ENCODE measurements at regions not wholly inside any gene's neighbourhood (a gene's known extent, or its start where the extent isn't known, plus 50 kb on each side); places are given as distances from the start of the nearest gene placed in this dataset.

- TF ChIP-seq CTCF (conservative IDR thresholded peaks at IDR 0.05; ENCODE audit: low read depth, low read length) (no peak), EZH2phosphoT487 (IDR thresholded peaks at IDR 0.05; ENCODE audit: borderline replicate concordance, low read length) (no peak)
Measured at GRCh38 chr4:60589425-60589824, 610.7 kb upstream of the ADGRL3 start.

Data from PC-3 (cell line).